Endothelial cell of umbilical vein (primary cell): ENCODE measurements at regions not wholly inside any gene's neighbourhood (a gene's known extent, or its start where the extent isn't known, plus 50 kb on each side); places are given as distances from the start of the nearest gene placed in this dataset.

Source experiments
- BruUV-seq: library from RNA; stranded (reverse); fragments of 400-500 nt; replicated peaks from 2 replicates; lab custom pipeline; 2021; lab: Mats Ljungman, UMichigan
- CTCF ChIA-PET: fragments of 300-600, 350-600 bp; sonication (Branson Sonifier 250); formaldehyde crosslinking; loops from one replicate; lab custom pipeline; 2021; ENCODE audit warnings: antibody characterized with exemption, inconsistent platforms; lab: Charles Lee
- POLR2A ChIA-PET: fragments of 300-600, 350-600 bp; sonication (Branson Sonifier 250); formaldehyde crosslinking; loops from one replicate; lab custom pipeline; 2021; ENCODE audit warnings: antibody characterized with exemption, inconsistent platforms; lab: Charles Lee
- DNase-seq: peaks from one replicate; pipeline ENCODE4 v3.0.0-alpha.2; 2011; ENCODE audit warnings: low read depth, low spot score
- FAIRE-seq: peaks from 2 replicates; lab custom pipeline; 2011; peaks lifted over from hg19 to GRCh38; lab: Jason Lieb, UNC
- H2AFZ ChIP-seq: 2 replicates; pipeline ENCODE4 v1.6.0; 2012; ENCODE audit warnings: low read depth, low read length, control low read depth, inconsistent platforms
- H3K27ac ChIP-seq: 2 replicates; pipeline ENCODE4 v1.5.1; 2011; ENCODE audit warnings: low read depth, mild to moderate bottlenecking, control low read depth, low read length, moderate library complexity; ENCODE audit not compliant: insufficient read depth
- H3K27me3 ChIP-seq, 2 experiments: 2 replicates each; pipeline versions ENCODE4 v1.6.0 to v1.6.1; 2011; ENCODE audit warnings: low read length in 2 of 2, mixed read lengths in 1 of 2; ENCODE audit not compliant: control insufficient read depth in 2 of 2, insufficient read depth in 2 of 2
- H3K36me3 ChIP-seq, 2 experiments: 2 replicates in 1 of 2; 3 replicates in 1 of 2; pipeline ENCODE4 v1.5.1; 2011; ENCODE audit warnings: low read length in 2 of 2, mild to moderate bottlenecking in 1 of 2, moderate library complexity in 1 of 2; ENCODE audit not compliant: control insufficient read depth in 2 of 2, insufficient read depth in 2 of 2; ENCODE audit errors: extremely low read depth in 1 of 2
- H3K4me1 ChIP-seq: 3 replicates; pipeline ENCODE4 v1.5.1; 2011; ENCODE audit warnings: mild to moderate bottlenecking, low read length; ENCODE audit not compliant: control insufficient read depth, insufficient read depth; ENCODE audit errors: extremely low read depth
- H3K4me2 ChIP-seq: 2 replicates; pipeline ENCODE4 v1.6.1; 2011; ENCODE audit warnings: low read length, control low read depth, mixed read lengths; ENCODE audit not compliant: insufficient read depth
- H3K4me3 ChIP-seq, 3 experiments: fragments of 200-600 bp in 1 of 3; sonication (generic), shearing (Covaris generic) in 1 of 3; replicated peaks in 1 of 3; 2 replicates each; pipeline ENCODE4 v1.5.1; 2011 to 2016; ENCODE audit warnings: control low read depth in 3 of 3, low read length in 3 of 3, mild to moderate bottlenecking in 2 of 3, inconsistent platforms in 1 of 3, low read depth in 1 of 3, moderate library complexity in 1 of 3; ENCODE audit not compliant: insufficient read depth in 1 of 3
- H3K79me2 ChIP-seq: 2 replicates; pipeline ENCODE4 v1.6.0; 2012; ENCODE audit warnings: low read length, inconsistent platforms; ENCODE audit not compliant: control insufficient read depth, insufficient read depth
- H3K9ac ChIP-seq: replicated peaks from 2 replicates; pipeline ENCODE3; 2011; ENCODE audit warnings: low read length, control low read depth; ENCODE audit not compliant: insufficient read depth; ENCODE audit errors: extremely low read depth
- H3K9me1 ChIP-seq: replicated peaks from 3 replicates; pipeline ENCODE4 v1.6.0; 2011; ENCODE audit warnings: mild to moderate bottlenecking, low read length; ENCODE audit not compliant: control insufficient read depth, insufficient read depth; ENCODE audit errors: extremely low read depth
- H3K9me3 ChIP-seq: replicated peaks from 2 replicates; pipeline ENCODE4 v1.5.1; 2012; ENCODE audit warnings: low read length, inconsistent platforms; ENCODE audit not compliant: control insufficient read depth, insufficient read depth
- H4K20me1 ChIP-seq: replicated peaks from 2 replicates; pipeline ENCODE3; 2011; ENCODE audit warnings: mild to moderate bottlenecking, low read length; ENCODE audit not compliant: control insufficient read depth, insufficient read depth; ENCODE audit errors: extremely low read depth
- CTCF ChIP-seq, 2 donors: IDR thresholded peaks; 1 replicate in 1 of 2; 2 replicates in 1 of 2; pipeline ENCODE4 v1.5.1; 2011; ENCODE audit warnings: low read length in 2 of 2, mild to moderate bottlenecking in 2 of 2, moderate library complexity in 2 of 2, control low read depth in 1 of 2, inconsistent platforms in 1 of 2, low read depth in 1 of 2; ENCODE audit not compliant: insufficient read depth in 1 of 2; ENCODE audit errors: extremely low read depth in 1 of 2
- EZH2 ChIP-seq: IDR thresholded peaks from 2 replicates; pipeline ENCODE4 v1.6.1; 2012; ENCODE audit warnings: borderline replicate concordance, low read depth, mild to moderate bottlenecking, moderate library complexity, low read length, inconsistent platforms; ENCODE audit not compliant: severe bottlenecking
- FOS ChIP-seq: IDR thresholded peaks from 2 replicates; pipeline ENCODE4 v1.6.1; 2011; ENCODE audit warnings: mild to moderate bottlenecking, low read length, moderate library complexity, borderline replicate concordance; ENCODE audit not compliant: insufficient read depth
- GATA2 ChIP-seq: IDR thresholded peaks from 2 replicates; pipeline ENCODE4 v1.7.0; 2011; ENCODE audit warnings: low read depth, mild to moderate bottlenecking, moderate library complexity, mixed read lengths, low read length; ENCODE audit not compliant: insufficient read length, insufficient read depth
- JUN ChIP-seq: IDR thresholded peaks from 2 replicates; pipeline ENCODE4 v1.6.1; 2011; ENCODE audit warnings: borderline replicate concordance, low read depth; ENCODE audit not compliant: insufficient read length, insufficient read depth
- MAX ChIP-seq: IDR thresholded peaks from 2 replicates; pipeline ENCODE4 v1.6.1; 2011; ENCODE audit not compliant: insufficient read depth, insufficient read length
- MYC ChIP-seq: IDR thresholded peaks from one replicate; pipeline ENCODE4 v1.6.1; 2011; ENCODE audit warnings: mild to moderate bottlenecking, low read depth, low read length
- POLR2A ChIP-seq: IDR thresholded peaks from 2 replicates; pipeline ENCODE4 v1.6.1; 2012; ENCODE audit warnings: low read depth, mild to moderate bottlenecking, control low read depth, low read length
- POLR2AphosphoS5 ChIP-seq: IDR thresholded peaks from 2 replicates; pipeline ENCODE4 v1.6.1; 2012; ENCODE audit warnings: low read depth, mild to moderate bottlenecking, control low read depth, low read length, moderate library complexity; ENCODE audit not compliant: insufficient read depth
- dilution Hi-C: fragments of 300-500 bp; cut with MboI; formaldehyde crosslinking; loops from one replicate; pipeline ENCODE4 v1.15.0; 2019; ENCODE audit warnings: low sequenced_read_pairs; ENCODE audit not compliant: extremely low pct_ligation_motif_present
- intact Hi-C: fragments of 100-400 bp; cut with micrococcal nuclease; formaldehyde crosslinking; loops from one replicate; pipeline ENCODE4 v1.10.0; 2022

DNA sequence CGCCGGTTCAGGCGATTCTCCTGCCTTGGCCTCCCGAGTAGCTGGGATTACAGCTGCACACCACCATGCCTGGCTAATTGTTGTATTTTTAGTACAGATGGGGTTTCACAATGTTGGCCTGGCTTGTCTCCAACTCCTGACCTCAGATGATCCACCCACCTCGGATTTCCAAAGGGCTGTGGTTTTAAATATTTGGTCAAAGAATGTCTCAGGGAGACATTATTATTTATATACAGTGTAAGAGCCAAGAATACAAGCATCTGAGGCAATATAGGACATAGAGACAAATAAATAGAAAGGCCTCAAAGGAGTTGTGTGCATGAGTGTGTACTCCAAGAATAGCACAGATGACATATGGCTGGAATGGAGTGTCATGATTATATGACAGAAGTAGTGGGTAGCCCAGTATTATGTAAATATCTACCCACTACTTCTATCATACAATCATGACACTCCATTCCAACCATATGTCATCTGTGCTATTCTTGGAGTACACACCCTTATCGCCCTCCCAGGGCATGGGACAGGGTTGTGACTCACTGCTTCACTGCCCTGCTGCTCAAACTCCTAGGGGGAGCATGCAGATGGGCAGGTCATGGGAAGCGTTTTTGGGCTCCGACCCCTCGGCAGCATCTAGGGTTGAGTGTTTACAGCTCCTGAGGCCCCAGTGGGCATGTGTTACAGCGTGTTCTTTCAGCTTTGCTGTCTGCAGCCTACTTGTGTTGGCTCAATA lies 1649.8 kb upstream of the PCDH10 start:
- no TSS peak for BruUV-seq
- H3K4me1 ChIP-seq, result no peaks in the 10 kb centered on the region
- FAIRE-seq (no peak), DNase-seq (no peak)
- H3K79me2 ChIP-seq, result no peaks in the 10 kb centered on the region
- no peaks in the 10 kb centered on the region for H3K36me3 ChIP-seq
- H3K9me1 ChIP-seq, result no peaks in the 10 kb centered on the region
- H3K27ac ChIP-seq, result no peak overlapping the region
- no peak for TF ChIP-seq EZH2
- no peak for TF ChIP-seq CTCF (IDR thresholded peaks at IDR 0.05; ENCODE audit: extremely low read depth in 1 of 2, insufficient read depth in 1 of 2, low read depth in 1 of 2, low read length in 2 of 2)
- no peak for TF ChIP-seq FOS
- no peak for TF ChIP-seq GATA2
- no peak for TF ChIP-seq POLR2AphosphoS5
- TF ChIP-seq MYC, result no peak
- no peak for TF ChIP-seq POLR2A
- TF ChIP-seq MAX, result no peak
- TF ChIP-seq JUN, result no peak
- H3K9me3 ChIP-seq, result no peaks in the 10 kb centered on the region
- dilution Hi-C loops (no loop called here), intact Hi-C loops (no loop called here)
- H3K4me2 ChIP-seq, result no peak overlapping the region
- ChIA-PET POLR2A (no interaction called here), CTCF (no interaction called here)
- no peak overlapping the region for H2AFZ ChIP-seq
- no peaks in the 10 kb centered on the region for H3K27me3 ChIP-seq
- H3K9ac ChIP-seq, result no peak overlapping the region
- H4K20me1 ChIP-seq, result no peaks in the 10 kb centered on the region
- H3K4me3 ChIP-seq, result no peak overlapping the region
